Endodermal cell (in vitro differentiated cells): ENCODE measurements at regions not wholly inside any gene's neighbourhood (a gene's known extent, or its start where the extent isn't known, plus 50 kb on each side); places are given as distances from the start of the nearest gene placed in this dataset.

Source experiments
- DNase-seq: peaks from one replicate; pipeline ENCODE4 v3.0.0-alpha.2; 2017
- H3K27ac ChIP-seq: 2 replicates; pipeline ENCODE4 v1.5.1; 2013; ENCODE audit warnings: mild to moderate bottlenecking, low read depth, low read length, moderate library complexity
- H3K27me3 ChIP-seq: 2 replicates; pipeline ENCODE4 v1.6.1; 2013; ENCODE audit warnings: mild to moderate bottlenecking, low read length, moderate library complexity; ENCODE audit not compliant: insufficient read depth, control insufficient read depth, poor library complexity, severe bottlenecking
- H3K36me3 ChIP-seq: 2 replicates; pipeline ENCODE4 v1.7.0; 2013; ENCODE audit warnings: mild to moderate bottlenecking, low read length, moderate library complexity; ENCODE audit not compliant: control insufficient read depth, insufficient read depth
- H3K4me1 ChIP-seq: one replicate; pipeline ENCODE4 v1.7.0; 2013; ENCODE audit warnings: low read length; ENCODE audit not compliant: control insufficient read depth, insufficient read depth
- H3K4me3 ChIP-seq: 2 replicates; pipeline ENCODE4 v1.5.1; 2013; ENCODE audit warnings: mild to moderate bottlenecking, low read length, moderate library complexity
- H3K9ac ChIP-seq: 2 replicates; pipeline ENCODE4 v1.6.1; 2013; ENCODE audit warnings: mild to moderate bottlenecking, low read length, moderate library complexity; ENCODE audit not compliant: poor library complexity, severe bottlenecking; ENCODE audit errors: extremely low read depth
- H3K9me3 ChIP-seq: 2 replicates; pipeline ENCODE4 v1.6.1; 2013; ENCODE audit warnings: mild to moderate bottlenecking, low read length, moderate library complexity; ENCODE audit not compliant: control insufficient read depth
- H3K27ac Mint-ChIP-seq: 2 replicates; pipeline ENCODE4 v1.8.0; 2020; ENCODE audit warnings: mixed read lengths
- H3K27me3 Mint-ChIP-seq: 2 replicates; pipeline ENCODE4 v1.8.0; 2021; ENCODE audit warnings: mild to moderate bottlenecking, mixed read lengths; ENCODE audit not compliant: insufficient read depth
- H3K36me3 Mint-ChIP-seq: 2 replicates; pipeline ENCODE4 v1.8.0; 2020; ENCODE audit warnings: low read depth, mixed read lengths
- H3K4me1 Mint-ChIP-seq: 2 replicates; pipeline ENCODE4 v1.8.0; 2020; ENCODE audit warnings: mixed read lengths
- H3K4me3 Mint-ChIP-seq: 2 replicates; pipeline ENCODE4 v1.8.0; 2020; ENCODE audit warnings: mild to moderate bottlenecking, moderate library complexity, mixed read lengths
- H3K9me3 Mint-ChIP-seq: 2 replicates; pipeline ENCODE4 v1.8.0; 2020; ENCODE audit warnings: mild to moderate bottlenecking, mixed read lengths
- CTCF ChIP-seq: fragments of 200-600 bp; sonication (generic); conservative IDR thresholded peaks from 2 replicates; pipeline ENCODE4 v1.5.0; 2021; ENCODE audit warnings: antibody characterized with exemption, mild to moderate bottlenecking
- WGBS, 2 experiments: methylation state at CpG; one replicate each; pipeline versions ENCODE4 v1.1.5 to v1.1.7; 2013; ENCODE audit warnings: missing lambda C conversion rate in 2 of 2, mixed read lengths in 1 of 2; ENCODE audit not compliant: insufficient coverage in 1 of 2, insufficient read length in 1 of 2; 5-methylcytosine and 5-hydroxymethylcytosine counted together

- Histone ChIP-seq H3K36me3 (no peaks in the 10 kb centered on the region), H3K27ac (no peak overlapping the region), H3K4me3 (no peak overlapping the region), H3K27me3 (no peaks in the 10 kb centered on the region), H3K4me1 (peaks cover 6% of the 10 kb centered on the region), H3K9ac (no peak overlapping the region), H3K9me3 (no peaks in the 10 kb centered on the region)
- 84% methylated on average over 5 of the region's 5 CpGs for WGBS, 2 experiments
- no peak for DNase-seq
- H3K4me3 Mint-ChIP-seq: no peak overlapping the region
- no peak for TF ChIP-seq CTCF
- no peaks in the 10 kb centered on the region for H3K9me3 Mint-ChIP-seq
- no peak overlapping the region for H3K27ac Mint-ChIP-seq
- peaks cover 13% of the 10 kb centered on the region for H3K4me1 Mint-ChIP-seq
- no peaks in the 10 kb centered on the region for H3K27me3 Mint-ChIP-seq
- H3K36me3 Mint-ChIP-seq: no peaks in the 10 kb centered on the region
Measured at GRCh38 chr14:51356381-51356780, 116.3 kb downstream of the TMX1 start.

- H3K9ac ChIP-seq: no peak overlapping the region
- H3K4me1 ChIP-seq: peaks cover 6% of the 10 kb centered on the region
- H3K27me3 ChIP-seq: no peaks in the 10 kb centered on the region
- WGBS, 2 experiments: 95% methylated on average over 3 of the region's 3 CpGs; no CpG with 5 or more reads in 1 of the 2 experiments
- no peak overlapping the region for H3K4me3 Mint-ChIP-seq
- no peaks in the 10 kb centered on the region for H3K36me3 ChIP-seq
- H3K36me3 Mint-ChIP-seq: no peaks in the 10 kb centered on the region
- DNase-seq: no peak
- H3K27ac Mint-ChIP-seq: no peak overlapping the region
- no peak overlapping the region for H3K27ac ChIP-seq
- TF ChIP-seq CTCF: no peak
- H3K4me1 Mint-ChIP-seq: peaks cover 13% of the 10 kb centered on the region
- H3K9me3 Mint-ChIP-seq: no peaks in the 10 kb centered on the region
- no peaks in the 10 kb centered on the region for H3K27me3 Mint-ChIP-seq
- no peak overlapping the region for H3K4me3 ChIP-seq
- H3K9me3 ChIP-seq: no peaks in the 10 kb centered on the region
Measured at GRCh38 chr14:51357250-51357649, 117.2 kb downstream of the TMX1 start.

GRCh38 chr14:51360592-51360991, 120.5 kb downstream of the TMX1 start:
- no peaks in the 10 kb centered on the region for H3K36me3 Mint-ChIP-seq
- 96 to 98% methylated on average over 5 to 7 of the region's 7 CpGs for WGBS, 2 experiments
- no peak overlapping the region for H3K27ac Mint-ChIP-seq
- no peak overlapping the region for H3K27ac ChIP-seq
- no peak overlapping the region for H3K9ac ChIP-seq
- H3K27me3 Mint-ChIP-seq: no peaks in the 10 kb centered on the region
- H3K4me1 Mint-ChIP-seq: peaks cover 13% of the 10 kb centered on the region
- H3K4me1 ChIP-seq: peaks cover 5% of the 10 kb centered on the region
- H3K9me3 ChIP-seq: no peaks in the 10 kb centered on the region
- H3K4me3 Mint-ChIP-seq: no peak overlapping the region
- no peaks in the 10 kb centered on the region for H3K27me3 ChIP-seq
- H3K4me3 ChIP-seq: no peak overlapping the region
- H3K9me3 Mint-ChIP-seq: no peaks in the 10 kb centered on the region
- no peaks in the 10 kb centered on the region for H3K36me3 ChIP-seq
- no peak for TF ChIP-seq CTCF
- DNase-seq: no peak
